DMS 273 treated with DMSO at 0.1 percent for 48 hours (cell line): ENCODE measurements at regions not wholly inside any gene's neighbourhood (a gene's known extent, or its start where the extent isn't known, plus 50 kb on each side); places are given as distances from the start of the nearest gene placed in this dataset.
"Not testable (repeated sequence)": the region's sequence is repeated elsewhere in the genome, so short reads cannot be mapped to it uniquely, and the experiment has no call there.

ENCODE experiments used
- DNase-seq: peaks from one replicate; lab custom pipeline; 2025; lab: John Stamatoyannopoulos, UW

DNA sequence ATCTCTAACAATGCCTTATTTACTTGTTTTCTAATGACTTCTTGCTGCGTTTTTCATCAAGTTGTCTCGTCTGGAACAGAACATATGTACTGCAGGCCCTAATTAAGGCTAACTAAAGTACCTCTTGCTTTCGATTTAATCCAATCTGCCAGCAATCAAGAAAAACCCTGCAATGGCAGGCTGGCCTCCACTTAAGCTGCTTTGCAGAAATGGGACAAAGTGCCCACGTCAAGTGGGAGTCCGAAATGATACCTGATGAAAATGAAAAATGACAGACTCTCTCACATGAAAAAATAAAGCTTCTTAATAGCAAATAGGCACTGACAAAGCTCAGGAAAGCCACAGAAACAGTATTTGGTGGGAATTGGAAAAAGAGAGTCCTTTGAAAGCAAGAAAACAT is 1454.7 kb downstream of the FAM181B start:
- DNase-seq = no peak

- DNase-seq = no peak
Observed at GRCh38 chr11:81270686-81271085, 1463.0 kb downstream of the FAM181B start.

- no peak for DNase-seq
Observed at GRCh38 chr11:81267246-81267645, 1466.4 kb downstream of the FAM181B start.

GRCh38 chr11:81259471-81259870 is 1474.2 kb downstream of the FAM181B start:
- DNase-seq = no peak

- DNase-seq = no peak
Observed at GRCh38 chr11:81255895-81256294, 1477.8 kb downstream of the FAM181B start.

GRCh38 chr11:81253244-81253643 is 1480.4 kb downstream of the FAM181B start:
- DNase-seq = no peak

GRCh38 chr11:81246941-81247340 is 1486.7 kb downstream of the FAM181B start:
- no peak for DNase-seq

GRCh38 chr11:81245791-81246190 is 1487.9 kb downstream of the FAM181B start:
- no peak for DNase-seq

DNA sequence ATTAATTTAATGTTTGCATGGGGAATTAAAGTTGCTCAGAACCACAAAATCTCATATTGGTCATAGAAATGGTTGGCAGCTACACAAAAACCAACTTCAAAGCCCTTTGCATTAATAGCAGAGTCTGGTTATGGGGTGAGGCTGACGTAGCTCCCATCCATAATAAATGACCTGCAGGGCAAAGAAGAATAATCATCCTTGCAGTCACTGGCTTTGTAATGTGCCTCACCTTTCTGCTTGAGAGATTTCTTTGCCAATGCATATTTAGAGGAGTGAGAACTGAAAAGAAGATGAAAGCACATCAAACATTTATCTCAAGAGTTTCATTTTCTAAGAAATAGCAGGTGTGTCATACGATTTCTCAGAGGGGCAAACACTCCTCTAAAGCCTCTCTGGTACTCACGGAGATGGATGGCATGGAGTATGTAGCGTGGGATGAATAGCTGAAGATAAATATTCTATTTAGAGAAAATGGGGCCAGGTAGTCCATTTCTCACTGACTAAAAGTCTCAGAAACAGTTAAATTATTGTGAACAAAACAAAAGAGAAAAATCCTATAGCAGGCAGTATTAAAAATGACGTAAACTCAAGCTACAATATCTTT is 1491.9 kb downstream of the FAM181B start:
- DNase-seq = no peak

- DNase-seq = peak; percentile 0
Observed at GRCh38 chr11:81237139-81237538, 1496.5 kb downstream of the FAM181B start.

GRCh38 chr11:81227409-81227808 is 1506.3 kb downstream of the FAM181B start:
- DNase-seq = not testable (repeated sequence)

DNA sequence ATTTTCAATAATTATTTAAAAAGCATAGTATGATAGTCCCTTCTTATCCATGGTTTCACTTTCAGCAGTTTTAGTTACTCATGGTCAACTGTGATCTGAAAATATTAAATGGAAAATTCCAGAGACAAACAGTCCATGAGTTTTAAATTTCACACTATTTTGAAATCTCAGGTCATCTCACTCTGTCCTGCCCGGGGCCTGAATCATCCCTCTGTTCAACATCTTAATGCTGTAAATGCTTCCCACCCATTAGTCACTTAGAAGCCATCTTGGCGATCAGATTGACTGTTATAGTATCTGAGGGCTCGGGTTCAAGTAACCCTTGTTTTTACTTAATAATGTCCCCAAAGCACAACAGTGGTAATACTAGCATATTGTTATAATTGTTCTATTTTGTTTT is 1509.3 kb downstream of the FAM181B start:
- DNase-seq = no peak

- DNase-seq = no peak
Observed at GRCh38 chr11:81222491-81222890, 1511.2 kb downstream of the FAM181B start.

GRCh38 chr11:81220146-81220895 is 1513.3 kb downstream of the FAM181B start:
- DNase-seq = no peak

GRCh38 chr11:81219661-81220060 is 1514.0 kb downstream of the FAM181B start:
- DNase-seq = no peak

GRCh38 chr11:81218440-81218839 is 1515.2 kb downstream of the FAM181B start:
- DNase-seq = no peak

DNA sequence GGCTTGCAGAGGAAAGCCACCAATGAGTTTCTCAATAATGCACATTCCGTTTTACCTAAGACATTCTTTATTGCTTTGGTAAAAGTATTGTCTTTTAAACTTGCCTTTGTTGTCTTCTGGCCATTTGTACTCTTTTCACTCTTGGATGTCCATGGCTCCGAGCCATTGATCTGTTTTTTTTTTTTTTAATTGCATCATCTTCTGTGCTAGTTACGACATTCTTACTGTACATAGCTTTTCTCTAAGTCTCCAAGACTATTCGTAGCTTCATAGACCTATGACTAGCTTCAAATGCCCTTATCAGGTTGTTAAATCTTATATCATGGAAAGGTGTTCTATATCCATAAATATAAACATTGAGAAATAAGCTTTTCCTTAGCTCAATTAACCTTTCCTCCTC is 1522.6 kb downstream of the FAM181B start:
- DNase-seq = no peak

GRCh38 chr11:81207421-81208054 is 1526.1 kb downstream of the FAM181B start:
- DNase-seq = no peak

- no peak for DNase-seq
Observed at GRCh38 chr11:81203876-81204275, 1529.8 kb downstream of the FAM181B start.

- no peak for DNase-seq
Observed at GRCh38 chr11:81197396-81197795, 1536.3 kb downstream of the FAM181B start.

GRCh38 chr11:81192516-81192915 is 1541.1 kb downstream of the FAM181B start:
- DNase-seq = no peak

DNA sequence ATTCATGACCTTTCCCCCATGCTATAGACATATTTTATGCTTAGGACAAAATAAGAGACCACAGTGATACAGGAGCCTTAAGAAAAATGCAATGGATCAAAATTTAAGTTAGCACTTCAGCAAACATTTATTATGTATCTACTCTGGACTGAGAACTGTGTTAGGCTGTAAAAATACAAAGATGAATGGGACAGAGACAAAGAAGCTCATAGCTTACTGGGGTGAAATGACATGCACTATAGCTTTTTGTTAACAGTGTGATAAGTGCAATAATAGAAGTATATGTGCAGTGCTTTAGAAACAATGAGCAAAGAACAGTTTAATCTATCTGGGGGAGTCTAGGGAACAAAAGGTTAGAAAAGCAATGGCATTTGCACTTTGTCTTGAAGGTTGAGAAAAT is 1543.1 kb downstream of the FAM181B start:
- DNase-seq = no peak

DNA sequence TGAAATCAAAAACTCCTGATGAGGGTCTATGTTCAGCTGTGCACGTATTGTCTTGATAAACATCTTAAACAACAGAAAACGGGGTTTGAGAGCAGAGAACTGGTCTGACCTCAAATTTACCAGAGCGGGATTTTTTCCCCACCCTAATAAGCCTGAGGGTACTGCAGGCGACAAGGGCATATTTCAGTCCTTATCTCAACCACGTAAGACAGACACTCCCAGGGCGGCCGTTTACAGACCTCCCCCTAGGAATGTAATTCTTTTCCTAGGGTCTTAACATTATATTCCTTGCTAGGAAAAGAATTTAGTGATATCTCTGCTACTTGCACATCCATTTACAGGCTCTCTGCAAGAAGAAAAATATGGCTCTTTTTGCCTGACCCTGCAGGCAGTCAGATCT is 1546.6 kb downstream of the FAM181B start:
- not testable (repeated sequence) for DNase-seq
